Naive B cell (primary cell): ENCODE measurements at regions not wholly inside any gene's neighbourhood (a gene's known extent, or its start where the extent isn't known, plus 50 kb on each side); places are given as distances from the start of the nearest gene placed in this dataset.

Experiments
- ATAC-seq, 2 donors: fragments of 150-1000 bp; cut with Tn5 transposase; 2 replicates each; pipeline ENCODE4 v1.10.0; 2021; ENCODE audit warnings: low read depth in 2 of 2, mild to moderate bottlenecking in 2 of 2, moderate library complexity in 2 of 2
- DNase-seq: peaks from one replicate; pipeline ENCODE4 v3.0.0; 2022
- H3K27ac Mint-ChIP-seq, 6 donors: one replicate each; pipeline ENCODE4 v1.8.0; 2020 to 2022; ENCODE audit warnings: mild to moderate bottlenecking in 6 of 6, mixed read lengths in 6 of 6, moderate library complexity in 5 of 6, inconsistent platforms in 2 of 6
- H3K27me3 Mint-ChIP-seq, 3 donors: one replicate each; pipeline ENCODE4 v1.8.0; 2021 to 2022; ENCODE audit warnings: mixed read lengths in 3 of 3, mild to moderate bottlenecking in 1 of 3
- H3K36me3 Mint-ChIP-seq, 2 donors: one replicate each; pipeline ENCODE4 v1.8.0; 2020 to 2022; ENCODE audit warnings: mixed read lengths in 2 of 2, inconsistent platforms in 1 of 2, mild to moderate bottlenecking in 1 of 2
- H3K4me1 Mint-ChIP-seq, 3 donors: one replicate each; pipeline ENCODE4 v1.8.0; 2020 to 2022; ENCODE audit warnings: mixed read lengths in 3 of 3, inconsistent platforms in 1 of 3, mild to moderate bottlenecking in 1 of 3, moderate library complexity in 1 of 3
- H3K4me3 Mint-ChIP-seq, 8 donors: one replicate each; pipeline ENCODE4 v1.8.0; 2020 to 2022; ENCODE audit warnings: mild to moderate bottlenecking in 8 of 8, mixed read lengths in 8 of 8, moderate library complexity in 8 of 8, inconsistent platforms in 2 of 8
- H3K9me3 Mint-ChIP-seq, 7 donors: one replicate each; pipeline ENCODE4 v1.8.0; 2020 to 2022; ENCODE audit warnings: mixed read lengths in 7 of 7, mild to moderate bottlenecking in 5 of 7, inconsistent platforms in 2 of 7, moderate library complexity in 1 of 7

GRCh38 chr11:70028147-70028855, 49.8 kb upstream of the ANO1 start:
- H3K36me3 Mint-ChIP-seq: no peaks in the 10 kb centered on the region
- H3K27ac Mint-ChIP-seq: peak overlapping the region in 1 of 6 donors; percentile 20
- DNase-seq (no peak), ATAC-seq (no peak)
- H3K27me3 Mint-ChIP-seq: peaks cover 0 to 18% (median 16%) of the 10 kb centered on the region in 3 donors
- no peak overlapping the region for H3K4me3 Mint-ChIP-seq
- H3K4me1 Mint-ChIP-seq: no peaks in the 10 kb centered on the region
- peaks cover 0 to 1% (median 0%) of the 10 kb centered on the region in 7 donors for H3K9me3 Mint-ChIP-seq
